CD4-positive, alpha-beta T cell treated with Interleukin-15 for 4 hours (primary cell): ENCODE measurements at regions not wholly inside any gene's neighbourhood (a gene's known extent, or its start where the extent isn't known, plus 50 kb on each side); places are given as distances from the start of the nearest gene placed in this dataset.

Source experiments
- DNase-seq: peaks from one replicate; pipeline ENCODE4 v3.0.0-alpha.2; 2020; ENCODE audit warnings: low spot score

- DNase-seq = no peak
Observed at GRCh38 chr14:100381395-100382105, 58.4 kb downstream of the SLC25A47 start.

- DNase-seq = no peak
Observed at GRCh38 chr14:100382106-100382455, 58.9 kb downstream of the SLC25A47 start.

GRCh38 chr14:100383727-100384158 is 60.6 kb downstream of the SLC25A47 start:
- DNase-seq = peak; percentile 71

- DNase-seq = no peak
Observed at GRCh38 chr14:100384277-100384676, 61.1 kb downstream of the SLC25A47 start.

GRCh38 chr14:100384819-100385813 is 62.0 kb downstream of the SLC25A47 start:
- no peak for DNase-seq

- DNase-seq = no peak
Observed at GRCh38 chr14:100386121-100386520, 63.0 kb downstream of the SLC25A47 start.

GRCh38 chr14:100386846-100387245 is 63.7 kb downstream of the SLC25A47 start:
- DNase-seq = no peak

- DNase-seq = no peak
Observed at GRCh38 chr14:100387450-100387849, 64.3 kb downstream of the SLC25A47 start.

- no peak for DNase-seq
Observed at GRCh38 chr14:100388103-100389054, 65.2 kb downstream of the SLC25A47 start.

- no peak for DNase-seq
Observed at GRCh38 chr14:100389497-100390104, 66.5 kb downstream of the SLC25A47 start.

GRCh38 chr14:100391173-100391572 is 68.0 kb downstream of the SLC25A47 start:
- no peak for DNase-seq

GRCh38 chr14:100391724-100392123 is 68.6 kb downstream of the SLC25A47 start:
- no peak for DNase-seq

GRCh38 chr14:100392356-100392755 is 69.2 kb downstream of the SLC25A47 start:
- DNase-seq = no peak

GRCh38 chr14:100393362-100393761 is 70.2 kb downstream of the SLC25A47 start:
- no peak for DNase-seq

- DNase-seq = no peak
Observed at GRCh38 chr14:100393906-100394732, 71.0 kb downstream of the SLC25A47 start.

GRCh38 chr14:100394886-100395672 is 71.9 kb downstream of the SLC25A47 start:
- DNase-seq = no peak

- DNase-seq = no peak
Observed at GRCh38 chr14:100396266-100396795, 73.2 kb downstream of the SLC25A47 start.

- DNase-seq = no peak
Observed at GRCh38 chr14:100397005-100397404, 73.9 kb downstream of the SLC25A47 start.

- no peak for DNase-seq
Observed at GRCh38 chr14:100398044-100398443, 74.9 kb downstream of the SLC25A47 start.
